Uterus (tissue), 3 donors: ENCODE measurements at regions not wholly inside any gene's neighbourhood (a gene's known extent, or its start where the extent isn't known, plus 50 kb on each side); places are given as distances from the start of the nearest gene placed in this dataset.

Source experiments
- DNase-seq, 2 donors: peaks; one replicate each; pipeline ENCODE4 v3.0.0-alpha.2; 2019 to 2020
- H3K27ac ChIP-seq, 2 donors: fragments of 200-600 bp; sonication (generic); 1 replicate in 1 of 2; 2 replicates in 1 of 2; pipeline ENCODE4 v1.5.1; 2016 to 2018
- H3K27me3 ChIP-seq, 2 donors: fragments of 200-600 bp; sonication (generic); one replicate each; pipeline ENCODE4 v1.5.1; 2018 to 2019; ENCODE audit warnings: control low read depth in 1 of 2
- H3K36me3 ChIP-seq, 2 donors: fragments of 200-600 bp; sonication (generic); one replicate each; pipeline ENCODE4 v1.5.1; 2019; ENCODE audit warnings: control low read depth in 1 of 2
- H3K4me1 ChIP-seq, 2 donors: fragments of 200-600 bp; sonication (generic); one replicate each; pipeline ENCODE4 v1.5.1; 2018 to 2019; ENCODE audit warnings: control low read depth in 1 of 2
- H3K4me3 ChIP-seq, 2 donors: fragments of 200-600 bp; sonication (generic); 1 replicate in 1 of 2; 2 replicates in 1 of 2; pipeline ENCODE4 v1.5.1; 2018 to 2019; ENCODE audit warnings: mild to moderate bottlenecking in 1 of 2
- H3K9me3 ChIP-seq, 2 donors: fragments of 200-600 bp; sonication (generic); one replicate each; pipeline ENCODE4 v1.5.1; 2019; ENCODE audit warnings: control low read depth in 1 of 2
- CTCF ChIP-seq, 4 experiments: fragments of 200-600 bp in 2 of 4; fragments of 450-650 bp in 2 of 4; sonication (generic) in 2 of 4; IDR thresholded peaks; one replicate each; pipeline ENCODE4 v1.5.1; 2016 to 2019; ENCODE audit warnings: antibody characterized with exemption in 4 of 4, mild to moderate bottlenecking in 2 of 4, moderate library complexity in 1 of 4
- POLR2A ChIP-seq, 2 donors: fragments of 450-650 bp; IDR thresholded peaks; one replicate each; pipeline ENCODE4 v1.6.1; 2016; ENCODE audit warnings: antibody characterized with exemption in 2 of 2, mild to moderate bottlenecking in 1 of 2, moderate library complexity in 1 of 2
- intact Hi-C: fragments of 100-400 bp; cut with DNase I; formaldehyde crosslinking; loops from one replicate; pipeline ENCODE4 v1.15.1; 2023; ENCODE audit warnings: low total_unique reads
- donor health status: DM: yes; HTN: yes; CAD: no.

- DNase-seq, result no peak
- intact Hi-C loops, result no loop called here
- no peaks in the 10 kb centered on the region for H3K9me3 ChIP-seq
These were observed 353.4 kb downstream of the SPRY1 start for GRCh38 chr4:123750044-123750443.

GRCh38 chr4:123755655-123756054, 359.1 kb downstream of the SPRY1 start:
- H3K27ac ChIP-seq, result no peak overlapping the region
- intact Hi-C loops, result no loop called here
- no peaks in the 10 kb centered on the region for H3K27me3 ChIP-seq
- no peaks in the 10 kb centered on the region for H3K9me3 ChIP-seq
- DNase-seq, result no peak
- TF ChIP-seq CTCF (IDR thresholded peaks at IDR 0.05), result no peak
- no peak for TF ChIP-seq POLR2A (IDR thresholded peaks at IDR 0.05)
- no peaks in the 10 kb centered on the region for H3K4me1 ChIP-seq
- H3K4me3 ChIP-seq, result no peak overlapping the region
- H3K36me3 ChIP-seq, result no peaks in the 10 kb centered on the region

More at GRCh38 chr4:123750044-123750443, 353.4 kb downstream of the SPRY1 start:
- Histone ChIP-seq H3K27ac (no peak overlapping the region), H3K4me3 (no peak overlapping the region), H3K36me3 (no peaks in the 10 kb centered on the region), H3K27me3 (no peaks in the 10 kb centered on the region), H3K4me1 (no peaks in the 10 kb centered on the region)
- TF ChIP-seq POLR2A (IDR thresholded peaks at IDR 0.05) (no peak), CTCF (IDR thresholded peaks at IDR 0.05) (no peak)

- Histone ChIP-seq H3K36me3 (no peaks in the 10 kb centered on the region), H3K4me1 (no peaks in the 10 kb centered on the region), H3K27ac (no peak overlapping the region), H3K4me3 (no peak overlapping the region), H3K9me3 (no peaks in the 10 kb centered on the region), H3K27me3 (no peaks in the 10 kb centered on the region)
- intact Hi-C loops, result no loop called here
- no peak for DNase-seq
- TF ChIP-seq POLR2A (IDR thresholded peaks at IDR 0.05) (no peak), CTCF (IDR thresholded peaks at IDR 0.05) (no peak)
These were observed 371.2 kb downstream of the SPRY1 start for GRCh38 chr4:123767806-123768205.

GRCh38 chr4:123770884-123771283, 374.3 kb downstream of the SPRY1 start:
- Histone ChIP-seq H3K36me3 (no peaks in the 10 kb centered on the region), H3K27ac (no peak overlapping the region), H3K27me3 (no peaks in the 10 kb centered on the region), H3K4me1 (no peaks in the 10 kb centered on the region), H3K4me3 (no peak overlapping the region), H3K9me3 (no peaks in the 10 kb centered on the region)
- no peak for DNase-seq
- intact Hi-C loops, result no loop called here
- no peak for TF ChIP-seq POLR2A (IDR thresholded peaks at IDR 0.05)
- TF ChIP-seq CTCF (IDR thresholded peaks at IDR 0.05), result no peak

GRCh38 chr4:123776267-123776666, 379.7 kb downstream of the SPRY1 start:
- Histone ChIP-seq H3K9me3 (no peaks in the 10 kb centered on the region), H3K36me3 (no peaks in the 10 kb centered on the region), H3K4me3 (no peak overlapping the region), H3K27ac (no peak overlapping the region), H3K4me1 (no peaks in the 10 kb centered on the region), H3K27me3 (no peaks in the 10 kb centered on the region)
- DNase-seq, result no peak
- intact Hi-C loops, result no loop called here
- TF ChIP-seq POLR2A (IDR thresholded peaks at IDR 0.05) (no peak), CTCF (IDR thresholded peaks at IDR 0.05) (no peak)
